ENCODE measurements at regions not wholly inside any gene's neighbourhood (a gene's known extent, or its start where the extent isn't known, plus 50 kb on each side); places are given as distances from the start of the nearest gene placed in this dataset.

- Histone ChIP-seq H3K27ac (ENCODE audit: insufficient read length, low read depth, low read length) (no peak overlapping the region), H2BK120ac (ENCODE audit: low read depth, low read length, poor library complexity, severe bottlenecking) (no peak overlapping the region), H3K4me2 (ENCODE audit: insufficient read depth, insufficient read length, low read length) (no peak overlapping the region), H4K20me1 (ENCODE audit: control insufficient read depth, insufficient read depth, insufficient read length) (no peaks in the 10 kb centered on the region), H3K23ac (ENCODE audit: insufficient read length, low read depth, low read length) (no peak overlapping the region), H2BK12ac (ENCODE audit: insufficient read length, low read depth, low read length) (no peak overlapping the region), H4K5ac (ENCODE audit: insufficient read length, low read depth, low read length) (no peak overlapping the region), H3K9ac (ENCODE audit: extremely low read depth, insufficient read length, low read length) (no peak overlapping the region), H3K56ac (ENCODE audit: insufficient read length, low read depth, low read length) (no peak overlapping the region), H4K91ac (ENCODE audit: insufficient read length, low read depth, low read length) (no peak overlapping the region), H3K27me3 (ENCODE audit: insufficient read depth, low read length) (no peaks in the 10 kb centered on the region), H3K9me3 (ENCODE audit: control insufficient read depth, low read depth, low read length) (no peaks in the 10 kb centered on the region), H2BK15ac (ENCODE audit: low read depth, low read length) (no peak overlapping the region), H2BK20ac (ENCODE audit: low read depth, low read length, poor library complexity, severe bottlenecking) (no peak overlapping the region), H3K18ac (ENCODE audit: insufficient read length, low read depth, low read length) (no peak overlapping the region), H3K14ac (ENCODE audit: insufficient read depth, low read length) (no peak overlapping the region), H4K8ac (replicated peaks; ENCODE audit: insufficient read length, low read depth, low read length) (no peak overlapping the region), H2AFZ (ENCODE audit: low read length) (no peak overlapping the region), H3K79me2 (ENCODE audit: insufficient read depth, low read length) (no peaks in the 10 kb centered on the region), H2AK5ac (ENCODE audit: insufficient read length, low read length) (no peak overlapping the region), H3K23me2 (ENCODE audit: insufficient read length, low read depth, low read length, poor library complexity, severe bottlenecking) (no peaks in the 10 kb centered on the region), H3K79me1 (ENCODE audit: insufficient read depth, low read depth, low read length, poor library complexity, severe bottlenecking) (no peaks in the 10 kb centered on the region), H3T11ph (ENCODE audit: low read length) (no peak overlapping the region), H2BK5ac (ENCODE audit: insufficient read length, low read length) (no peak overlapping the region), H3K4me1 (ENCODE audit: insufficient read depth, low read length) (peaks cover 3% of the 10 kb centered on the region; the same call in 1 of the 2 replicates), H3K4ac (ENCODE audit: low read depth, low read length) (no peak overlapping the region)
- H3K4me3 Mint-ChIP-seq, result no peak overlapping the region
- no peak overlapping the region; a peak in 1 of 7 replicates for H3K27ac Mint-ChIP-seq
- no peak for DNase-seq
- H3K27me3 Mint-ChIP-seq (ENCODE audit: low read depth), result peaks cover 12% of the 10 kb centered on the region
- H3K9me3 Mint-ChIP-seq, result peaks cover 0 to 3% of the 10 kb centered on the region in 2 experiments; a peak in 3 of 5 replicates
- TF ChIP-seq CTCF (conservative IDR thresholded peaks at IDR 0.05), result no peak
- peaks cover 8 to 20% of the 10 kb centered on the region in 2 experiments for H3K4me1 Mint-ChIP-seq
- no peaks in the 10 kb centered on the region for H3K36me3 Mint-ChIP-seq (ENCODE audit: insufficient read depth in 1 of 3, low read depth in 3 of 3)
- no CpG with 5 or more reads among the region's 1 CpG for WGBS (ENCODE audit: extremely low coverage, insufficient read length, low lambda C conversion rate)
Measured at GRCh38 chr11:131094827-131095226, 178.5 kb upstream of the SNX19 start.

Data from H9 (cell line).